Islet of Langerhans (tissue), 1 donor: ENCODE measurements at regions not wholly inside any gene's neighbourhood (a gene's known extent, or its start where the extent isn't known, plus 50 kb on each side); places are given as distances from the start of the nearest gene placed in this dataset.

Source experiments
- FAIRE-seq: peaks from one replicate; lab custom pipeline; 2011; peaks lifted over from hg19 to GRCh38; lab: Jason Lieb, UNC

GRCh38 chrX:102067966-102068723, 57.3 kb upstream of the TCEAL2 start:
- no peak for FAIRE-seq

GRCh38 chrX:102063445-102064074, 61.9 kb upstream of the TCEAL2 start:
- peak; percentile 55 for FAIRE-seq

- no peak for FAIRE-seq
These were observed 81.0 kb upstream of the TCEAL2 start for GRCh38 chrX:102044496-102044895.

GRCh38 chrX:102043380-102043779, 82.1 kb upstream of the TCEAL2 start:
- no peak for FAIRE-seq

- no peak for FAIRE-seq
These were observed 82.8 kb upstream of the TCEAL2 start for GRCh38 chrX:102042372-102043325.

GRCh38 chrX:102029026-102029425, 96.5 kb upstream of the TCEAL2 start:
- FAIRE-seq = no peak

- FAIRE-seq = no peak
These were observed 86.4 kb upstream of the ZMAT1 start for GRCh38 chrX:102018208-102018607.

GRCh38 chrX:102008901-102009300, 77.1 kb upstream of the ZMAT1 start:
- no peak for FAIRE-seq

GRCh38 chrX:101999644-102000539, 68.1 kb upstream of the ZMAT1 start:
- no peak for FAIRE-seq

GRCh38 chrX:101993335-101993734, 61.5 kb upstream of the ZMAT1 start:
- FAIRE-seq = no peak

GRCh38 chrX:101986586-101986985, 54.8 kb upstream of the ZMAT1 start:
- no peak for FAIRE-seq
